Islet precursor cell (in vitro differentiated cells): ENCODE measurements at regions not wholly inside any gene's neighbourhood (a gene's known extent, or its start where the extent isn't known, plus 50 kb on each side); places are given as distances from the start of the nearest gene placed in this dataset.

Experiments
- DNase-seq: peaks from one replicate; pipeline ENCODE4 v3.0.0-alpha.2; 2018

GRCh38 chr17:79364315-79365094 lies 246.3 kb downstream of the RBFOX3 start:
- DNase-seq: no peak

- no peak for DNase-seq
Observed at GRCh38 chr17:79363552-79364275, 247.1 kb downstream of the RBFOX3 start.

DNA sequence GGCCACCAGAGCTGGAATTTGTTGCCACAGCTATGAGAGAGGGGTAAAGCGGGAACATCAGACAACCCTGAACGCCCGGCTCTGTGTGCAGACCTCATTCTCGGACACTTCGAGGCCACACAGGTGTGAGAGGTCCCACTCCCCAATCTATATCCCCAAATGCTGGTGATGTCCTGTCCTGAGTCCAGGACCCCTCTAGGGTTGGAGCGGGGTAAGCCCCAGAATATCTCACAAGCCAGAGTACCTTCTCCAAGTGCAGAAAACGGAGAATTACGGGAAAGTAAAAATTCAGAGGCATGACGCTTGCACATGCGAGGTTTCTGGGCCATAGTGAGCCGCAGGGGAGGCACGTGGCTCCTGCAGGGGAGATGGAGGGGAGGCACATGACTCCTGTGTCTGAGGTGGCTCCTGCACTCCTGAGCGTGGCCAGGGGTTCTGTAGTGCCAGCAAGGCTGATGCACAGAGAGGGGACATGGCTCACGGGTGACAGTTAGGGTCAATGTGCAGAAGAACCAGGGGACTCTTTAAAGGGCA lies 248.0 kb downstream of the RBFOX3 start:
- DNase-seq: no peak

- DNase-seq: no peak
Observed at GRCh38 chr17:79361873-79362771, 248.7 kb downstream of the RBFOX3 start.

- DNase-seq: no peak
Observed at GRCh38 chr17:79361221-79361734, 249.6 kb downstream of the RBFOX3 start.

- no peak for DNase-seq
Observed at GRCh38 chr17:79360196-79360595, 250.7 kb downstream of the RBFOX3 start.

GRCh38 chr17:79356839-79357447 lies 253.9 kb downstream of the RBFOX3 start:
- DNase-seq: no peak

- no peak for DNase-seq
Observed at GRCh38 chr17:79355165-79355564, 255.7 kb downstream of the RBFOX3 start.

DNA sequence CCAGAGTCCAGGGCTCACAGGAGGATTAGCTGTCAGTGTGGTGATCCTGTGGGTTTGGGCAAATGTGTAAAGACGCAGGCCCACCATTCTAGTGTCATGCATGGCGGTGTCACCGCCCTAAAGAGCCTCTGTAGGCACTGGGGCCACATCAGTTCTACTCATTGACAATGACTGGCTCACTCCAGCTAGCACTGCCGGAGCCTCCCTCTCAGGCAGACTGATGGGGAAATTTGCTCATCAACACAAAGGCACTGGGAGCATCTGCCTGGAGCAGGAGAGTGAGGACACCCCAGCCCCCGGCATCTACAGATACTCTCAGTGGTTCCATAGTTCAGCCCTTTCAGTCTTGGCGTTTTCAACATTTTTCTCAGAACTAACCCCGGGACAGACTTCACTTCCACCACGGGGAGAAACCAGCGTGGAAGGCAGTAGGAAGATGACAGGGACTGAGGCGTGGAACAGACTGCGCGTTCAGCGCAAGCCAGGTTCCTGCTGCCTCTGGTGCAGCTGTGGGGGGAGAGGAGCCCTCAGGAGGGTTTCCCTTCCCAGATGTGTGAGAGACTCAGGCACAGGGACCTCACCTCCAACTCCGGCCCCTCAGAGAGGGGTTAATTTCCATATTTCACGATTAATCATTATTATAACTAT lies 256.6 kb downstream of the RBFOX3 start:
- no peak for DNase-seq

GRCh38 chr17:79353548-79353947 lies 257.3 kb downstream of the RBFOX3 start:
- no peak for DNase-seq

DNA sequence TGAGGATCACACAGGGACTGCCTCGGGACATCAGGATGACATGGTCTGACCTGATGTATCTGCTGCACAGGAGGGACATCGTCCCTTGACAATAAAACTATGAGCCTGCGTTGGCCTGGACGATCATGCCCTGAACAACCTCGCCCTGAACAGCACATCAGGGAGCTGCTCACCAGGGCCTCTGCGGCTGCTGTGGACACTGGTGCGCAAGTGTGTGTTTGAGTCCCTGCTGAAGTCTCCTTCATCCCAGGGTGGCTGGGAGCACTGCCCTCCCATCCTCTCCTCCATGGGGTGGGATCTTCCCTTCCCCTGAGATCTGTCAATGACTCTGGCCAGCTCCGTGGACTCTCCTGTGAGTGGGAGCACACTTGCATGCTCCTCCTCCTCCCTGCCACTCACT lies 257.8 kb downstream of the RBFOX3 start:
- no peak for DNase-seq

DNA sequence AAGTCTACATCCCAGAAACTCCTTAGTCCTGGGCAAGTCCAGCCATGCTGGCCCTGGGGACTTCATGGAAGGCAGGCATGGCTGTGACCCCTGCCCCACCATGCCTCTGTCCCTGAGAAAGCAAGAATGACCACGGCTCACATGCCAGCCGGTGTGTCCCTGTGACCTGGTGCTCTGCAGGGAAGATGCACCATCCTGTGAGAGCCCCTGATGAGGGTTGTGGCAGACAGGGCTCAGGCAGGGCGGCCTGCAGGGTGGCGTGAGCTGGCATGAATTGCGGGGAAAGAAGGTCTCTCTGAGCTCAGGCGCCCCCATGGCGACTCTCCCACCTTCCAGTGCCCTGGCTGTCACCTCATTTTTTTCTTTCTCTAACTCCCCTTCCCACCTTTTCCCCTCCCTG lies 260.3 kb downstream of the RBFOX3 start:
- no peak for DNase-seq

- DNase-seq: no peak
Observed at GRCh38 chr17:79349506-79350400, 261.1 kb downstream of the RBFOX3 start.

DNA sequence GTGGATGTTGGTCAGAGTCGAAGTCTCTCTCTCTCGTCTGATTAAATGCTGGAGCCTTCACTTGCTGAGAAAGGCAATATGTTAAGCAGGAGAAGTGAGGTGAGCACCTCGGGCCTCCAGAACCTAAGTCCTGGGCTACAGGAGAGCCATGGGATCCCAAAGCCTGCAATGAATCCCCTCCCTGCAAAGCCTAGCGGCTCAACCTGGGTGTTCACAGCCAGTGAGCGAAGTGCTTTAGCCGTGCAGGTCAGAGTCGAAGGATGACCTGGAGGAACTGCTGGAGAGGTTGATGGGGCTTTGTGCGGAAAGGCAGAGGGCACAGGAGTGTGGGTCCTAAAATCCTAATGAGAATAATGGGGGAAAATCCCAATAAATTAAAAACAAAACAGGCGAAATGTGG lies 267.8 kb downstream of the ENGASE start:
- no peak for DNase-seq

- DNase-seq: no peak
Observed at GRCh38 chr17:79341816-79342215, 267.2 kb downstream of the ENGASE start.

DNA sequence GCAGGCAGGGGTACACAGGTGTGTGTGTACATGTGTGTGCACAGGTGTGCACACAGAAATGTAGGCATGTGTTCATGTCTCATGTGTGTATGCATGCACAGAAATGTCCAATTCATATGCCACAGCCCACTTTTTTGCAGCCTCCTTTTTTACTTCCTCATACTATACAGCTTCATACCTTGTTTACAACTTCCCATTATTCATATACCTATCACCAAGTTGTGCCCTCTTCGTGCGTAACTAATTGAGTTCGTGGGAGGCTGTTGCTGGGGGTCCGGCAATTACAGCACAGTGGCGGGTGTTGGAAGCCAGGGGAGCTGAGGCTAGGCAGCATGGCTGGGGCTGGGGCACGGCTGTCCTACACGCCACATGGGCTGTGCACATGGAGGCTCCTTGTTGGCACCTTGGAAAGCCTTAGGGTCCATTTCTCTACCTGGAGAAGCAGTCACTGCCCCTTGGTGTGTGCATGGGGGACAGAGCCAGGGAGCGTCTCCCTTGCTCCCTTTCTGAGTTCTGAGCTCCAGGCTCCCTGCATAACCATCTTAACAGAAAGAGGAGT lies 266.7 kb downstream of the ENGASE start:
- no peak for DNase-seq

- no peak for DNase-seq
Observed at GRCh38 chr17:79340333-79341221, 266.0 kb downstream of the ENGASE start.

DNA sequence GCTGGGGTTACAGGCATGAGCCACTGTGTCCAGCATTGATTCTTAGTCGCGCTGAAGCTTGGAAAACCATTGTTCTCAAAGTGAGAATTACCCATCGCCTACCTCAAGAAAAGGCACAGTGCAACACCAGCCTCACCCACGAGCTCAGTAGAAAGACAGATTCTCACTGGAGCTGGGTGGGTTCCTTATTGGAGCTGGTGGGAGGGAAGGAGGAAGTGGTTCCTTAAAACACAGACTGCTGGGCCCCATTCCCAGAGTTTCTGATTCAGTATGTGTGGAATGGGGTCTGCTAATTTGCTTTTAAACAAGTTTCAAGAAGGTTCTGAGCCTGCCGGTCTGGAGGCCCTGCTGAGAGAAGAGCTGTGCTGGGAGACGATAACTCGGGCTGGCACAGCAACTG lies 264.7 kb downstream of the ENGASE start:
- no peak for DNase-seq

DNA sequence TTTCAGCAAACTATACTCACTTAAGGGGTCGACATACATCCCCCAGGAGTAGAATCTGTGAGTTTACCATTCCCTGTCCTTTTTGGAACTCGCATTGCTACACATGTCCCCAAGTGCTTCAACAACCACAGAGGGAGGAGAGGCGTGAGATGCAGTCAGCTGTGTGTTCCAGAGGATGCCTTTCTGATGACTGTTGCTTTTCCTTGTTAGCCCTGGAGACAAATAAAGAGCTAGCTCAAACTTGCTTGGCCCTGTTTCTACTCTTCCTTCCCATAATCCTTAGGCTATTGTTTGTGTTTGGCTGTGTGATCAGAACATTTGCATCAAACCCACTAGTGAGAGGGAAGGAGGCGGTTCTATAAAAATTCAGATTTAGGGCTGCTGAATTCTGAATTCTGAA lies 264.0 kb downstream of the ENGASE start:
- peak; percentile 71 for DNase-seq
